ENCODE measurements at regions not wholly inside any gene's neighbourhood (a gene's known extent, or its start where the extent isn't known, plus 50 kb on each side); places are given as distances from the start of the nearest gene placed in this dataset.

DNA sequence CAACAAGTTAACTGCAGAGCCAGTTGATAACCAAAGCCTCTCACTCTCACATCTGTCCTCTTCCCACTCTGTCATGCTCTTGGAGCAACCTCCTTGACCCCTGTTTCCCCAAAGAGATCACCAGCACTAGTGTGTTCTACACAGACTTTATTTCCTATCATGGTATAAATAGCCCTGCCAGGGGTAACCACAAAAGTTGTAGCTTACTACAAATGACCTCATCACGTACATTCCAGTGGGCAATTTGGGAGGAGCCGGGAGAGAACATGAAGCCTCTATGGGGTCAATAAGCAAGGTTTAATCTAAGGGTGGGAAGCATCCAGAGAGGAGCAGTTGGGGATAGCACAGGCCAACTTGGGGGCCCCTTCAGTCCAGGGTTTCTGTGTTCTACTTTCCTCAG lies 186.5 kb downstream of the KCNA5 start:
- no peak for TF ChIP-seq CTCF (IDR thresholded peaks at IDR 0.05; ENCODE audit: low read length)
- TF ChIP-seq EZH2 (IDR thresholded peaks at IDR 0.05; ENCODE audit: borderline replicate concordance, low read length): no peak
